DMS153 (cell line): ENCODE measurements at regions not wholly inside any gene's neighbourhood (a gene's known extent, or its start where the extent isn't known, plus 50 kb on each side); places are given as distances from the start of the nearest gene placed in this dataset.
"Not testable (repeated sequence)": the region's sequence is repeated elsewhere in the genome, so short reads cannot be mapped to it uniquely, and the experiment has no call there.

Source experiments
- DNase-seq: peaks from one replicate; lab custom pipeline; 2025; lab: John Stamatoyannopoulos, UW

DNA sequence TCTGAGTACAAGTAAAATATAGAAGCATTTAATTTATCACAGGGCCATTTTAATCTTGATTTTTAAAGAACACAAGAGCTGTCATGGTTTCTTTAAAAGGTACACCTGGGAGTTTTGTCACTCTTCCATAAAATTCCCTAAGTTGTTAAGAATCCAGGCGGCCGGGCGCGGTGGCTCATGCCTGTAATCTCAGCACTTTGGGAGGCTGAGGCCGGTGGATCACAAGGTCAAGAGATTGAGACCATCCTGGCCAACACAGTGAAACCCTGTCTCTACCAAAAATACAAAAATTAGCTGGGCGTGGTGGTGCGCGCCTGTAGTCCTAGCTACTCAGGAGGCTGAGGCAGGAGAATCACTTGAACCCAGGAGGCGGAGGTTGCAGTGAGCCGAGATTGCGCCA, 278.3 kb downstream of the PCDH17 start:
- not testable (repeated sequence) for DNase-seq

- DNase-seq, result no peak
These were observed 286.5 kb downstream of the PCDH17 start for GRCh38 chr13:57918086-57918485.

DNA sequence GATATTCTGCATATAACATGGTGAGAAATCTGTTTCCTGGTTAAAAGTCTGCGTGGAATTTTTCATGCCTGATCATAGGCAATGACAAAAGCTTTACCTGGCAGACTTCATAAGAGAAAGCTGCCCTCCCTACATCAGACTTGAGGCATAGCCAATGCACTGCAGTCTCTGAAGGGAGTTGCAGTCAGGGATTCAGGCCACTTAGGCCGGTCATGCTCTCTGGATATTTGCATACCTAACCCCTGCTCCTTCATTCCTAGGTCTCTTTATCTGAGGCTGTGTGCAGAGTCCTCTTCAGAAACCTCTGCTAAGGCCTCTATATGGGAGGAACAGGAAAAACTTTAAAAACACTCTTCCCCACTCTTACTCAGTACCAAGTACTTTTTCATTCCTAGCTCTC, 287.4 kb downstream of the PCDH17 start:
- no peak for DNase-seq

GRCh38 chr13:57925250-57925649, 293.7 kb downstream of the PCDH17 start:
- DNase-seq, result peak; percentile 9

DNA sequence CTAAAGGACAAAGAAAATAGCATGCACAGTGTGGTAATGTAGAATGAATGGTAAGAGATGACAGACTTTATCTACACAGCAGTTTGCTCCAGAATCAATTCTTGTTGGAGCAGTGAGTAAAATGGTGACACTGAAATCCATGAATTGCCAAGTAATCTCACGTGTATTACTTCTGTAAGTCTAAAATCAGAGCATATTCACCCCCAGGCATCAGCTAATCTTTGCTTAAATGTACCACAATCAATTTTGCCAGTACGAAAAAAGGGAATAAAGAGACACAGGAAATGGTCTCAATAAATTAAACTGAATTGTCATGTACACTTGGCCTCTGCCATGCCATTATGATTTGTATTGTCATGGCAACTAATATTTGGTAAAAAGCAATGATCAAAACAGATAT, 294.2 kb downstream of the PCDH17 start:
- no peak for DNase-seq

GRCh38 chr13:57932061-57932460, 300.5 kb downstream of the PCDH17 start:
- no peak for DNase-seq

DNA sequence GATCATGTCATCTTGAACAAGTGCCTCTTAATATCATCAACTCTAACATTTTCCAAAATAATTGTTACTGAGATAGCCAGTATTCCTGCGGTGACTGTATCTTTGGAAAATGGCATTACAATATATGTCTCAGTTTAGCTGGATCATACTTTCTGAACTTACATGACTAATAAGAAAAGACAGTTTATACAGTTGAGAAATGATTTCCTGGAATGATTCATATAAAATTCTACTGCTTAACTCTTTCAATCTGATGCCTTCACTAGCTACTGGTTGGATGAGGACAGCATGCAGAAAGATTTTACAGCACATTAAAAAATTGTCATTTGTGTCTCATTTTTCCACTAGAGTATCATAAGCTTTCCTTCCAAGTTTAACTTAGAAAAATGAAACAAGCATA, 302.1 kb downstream of the PCDH17 start:
- no peak for DNase-seq

- no peak for DNase-seq
These were observed 304.4 kb downstream of the PCDH17 start for GRCh38 chr13:57935965-57936364.

- no peak for DNase-seq
These were observed 314.8 kb downstream of the PCDH17 start for GRCh38 chr13:57946361-57946760.

DNA sequence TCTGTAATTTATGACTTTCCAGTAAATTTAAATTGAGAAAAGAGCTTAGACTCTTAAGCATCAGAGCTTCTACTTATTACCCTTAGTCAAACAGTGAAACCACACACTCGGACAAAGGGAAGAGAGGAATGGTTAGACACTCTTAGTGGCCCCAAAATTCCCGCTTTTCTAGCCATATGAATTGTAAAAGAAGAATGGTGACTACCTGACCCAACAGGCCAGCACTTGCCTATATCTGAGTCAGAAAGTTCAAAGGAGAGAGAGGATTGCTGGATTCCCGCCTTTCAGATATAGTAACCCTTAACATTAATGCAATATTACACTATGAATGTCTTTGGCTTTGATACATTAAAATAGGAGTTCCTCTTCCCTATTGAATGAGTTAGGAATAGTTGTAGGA, 317.3 kb downstream of the PCDH17 start:
- DNase-seq, result no peak

GRCh38 chr13:57969951-57970350, 338.4 kb downstream of the PCDH17 start:
- DNase-seq, result no peak

DNA sequence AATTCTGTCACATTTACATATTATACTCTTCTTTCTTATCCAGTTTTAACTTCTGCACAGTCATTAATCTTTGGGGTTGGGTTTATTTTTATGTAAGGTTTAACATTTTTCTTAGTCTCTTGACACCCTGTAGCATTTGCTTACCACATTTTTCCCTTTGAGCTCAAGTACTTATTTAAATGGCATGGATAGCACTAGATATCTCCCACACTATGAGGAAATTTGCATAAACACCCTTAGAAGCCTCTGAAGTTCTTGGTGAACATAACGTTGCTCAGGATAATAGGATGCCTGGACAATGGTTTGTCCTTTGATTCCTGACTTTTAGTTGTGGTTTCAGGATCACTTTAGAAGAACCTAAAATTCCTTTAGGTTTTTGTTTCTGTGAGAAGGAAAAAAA, 338.9 kb downstream of the PCDH17 start:
- no peak for DNase-seq

- no peak for DNase-seq
These were observed 351.2 kb downstream of the PCDH17 start for GRCh38 chr13:57982782-57983181.

DNA sequence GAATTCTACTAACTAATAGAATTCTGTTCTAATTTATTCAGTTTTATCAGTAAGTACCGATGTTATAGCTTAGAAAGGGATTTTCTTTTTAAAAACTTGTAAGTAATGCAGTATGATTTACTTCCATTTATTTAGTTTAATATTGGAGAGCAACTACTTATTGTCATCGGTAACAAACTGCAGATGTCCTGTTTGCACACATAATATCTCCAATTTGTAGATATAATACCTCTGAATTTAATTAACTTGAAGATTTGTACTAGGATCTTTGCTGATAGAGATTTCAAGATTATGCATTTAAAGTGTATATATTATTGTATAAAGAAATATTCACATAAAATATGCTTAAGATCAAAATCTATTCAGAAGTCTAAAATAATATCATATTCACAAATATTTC, 356.7 kb downstream of the PCDH17 start:
- no peak for DNase-seq

- DNase-seq, result no peak
These were observed 359.5 kb downstream of the PCDH17 start for GRCh38 chr13:57991041-57991440.

GRCh38 chr13:57992416-57992815, 360.9 kb downstream of the PCDH17 start:
- DNase-seq, result no peak

- DNase-seq, result no peak
These were observed 365.2 kb downstream of the PCDH17 start for GRCh38 chr13:57996717-57997116.

GRCh38 chr13:58004751-58005150, 373.2 kb downstream of the PCDH17 start:
- no peak for DNase-seq

DNA sequence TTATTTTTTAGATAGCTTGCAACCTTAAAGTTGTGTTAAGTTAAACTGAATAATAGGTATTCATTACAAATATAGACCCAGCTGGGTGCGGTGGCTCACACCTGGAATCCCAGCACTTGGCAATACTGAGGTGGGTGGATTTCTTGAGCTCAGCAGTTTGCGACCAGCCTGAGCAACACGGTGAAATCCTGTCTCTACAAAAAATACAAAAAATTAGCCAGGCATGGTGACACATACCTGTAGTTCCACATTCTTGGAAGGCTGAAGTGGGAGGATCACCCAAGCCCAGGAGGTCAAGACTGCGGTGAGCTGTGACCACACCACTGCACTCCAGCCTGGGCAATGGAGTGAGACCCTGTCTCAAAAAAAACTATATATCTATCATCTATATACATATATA, 386.5 kb downstream of the PCDH17 start:
- DNase-seq, result no peak

- DNase-seq, result peak; percentile 58
These were observed 387.3 kb downstream of the PCDH17 start for GRCh38 chr13:58018865-58019264.

DNA sequence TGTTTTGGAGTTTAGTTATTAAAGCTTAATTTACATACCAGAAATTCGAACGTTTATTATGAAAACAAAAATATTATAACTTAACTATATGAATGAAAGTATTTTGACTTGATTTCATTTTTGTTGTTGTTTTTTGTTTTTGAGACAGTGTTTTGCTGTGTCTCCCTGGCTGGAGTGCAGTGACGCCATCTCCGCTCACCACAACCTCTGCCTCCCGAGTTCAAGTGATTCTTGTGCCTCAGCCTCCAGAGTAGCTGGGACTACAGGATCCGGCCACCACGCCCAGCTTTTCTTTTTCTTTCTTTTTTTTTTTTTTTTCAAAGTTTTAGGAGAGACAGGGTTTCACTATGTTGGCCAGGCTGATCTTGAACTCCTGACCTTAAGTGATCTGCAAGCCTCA, 392.6 kb downstream of the PCDH17 start:
- DNase-seq, result no peak

DNA sequence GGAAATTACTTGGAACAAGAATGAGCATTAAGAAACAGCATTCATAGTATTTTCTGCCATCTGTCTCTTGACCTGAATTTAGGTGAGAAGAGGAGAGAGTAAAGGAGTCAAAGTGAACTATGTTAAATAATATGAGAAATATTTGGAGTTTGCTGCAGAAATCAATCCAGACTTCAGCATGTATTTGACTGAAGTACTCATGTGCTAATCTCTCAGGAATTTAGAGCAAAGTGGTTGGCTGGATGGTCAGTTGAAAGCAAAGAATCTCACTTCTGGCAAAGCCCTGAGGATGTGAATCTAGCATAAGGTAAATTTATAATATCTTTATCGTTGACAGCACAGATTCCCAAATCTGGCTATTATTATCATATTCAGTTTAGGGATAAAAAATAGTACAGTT, 394.3 kb downstream of the PCDH17 start:
- DNase-seq, result no peak

- peak; percentile 22 for DNase-seq
These were observed 401.3 kb downstream of the PCDH17 start for GRCh38 chr13:58032676-58033460.

GRCh38 chr13:58043971-58044370, 412.4 kb downstream of the PCDH17 start:
- DNase-seq, result no peak
